GM18519 (cell line): ENCODE measurements at regions not wholly inside any gene's neighbourhood (a gene's known extent, or its start where the extent isn't known, plus 50 kb on each side); places are given as distances from the start of the nearest gene placed in this dataset.
"Not testable (repeated sequence)": the region's sequence is repeated elsewhere in the genome, so short reads cannot be mapped to it uniquely, and the experiment has no call there.

Experiments
- ATAC-seq: cut with Tn5 transposase; IDR thresholded peaks from one replicate; pipeline ENCODE4 v1.9.1; 2021; ENCODE audit warnings: mild to moderate bottlenecking, moderate library complexity; ENCODE audit not compliant: unreplicated experiment, low FRiP score

- no peak for ATAC-seq
Measured at GRCh38 chr12:89289720-89290119, 62.6 kb downstream of the DUSP6 start.

- no peak for ATAC-seq
Measured at GRCh38 chr12:89288959-89289358, 63.3 kb downstream of the DUSP6 start.

- no peak for ATAC-seq
Measured at GRCh38 chr12:89286501-89286900, 65.8 kb downstream of the DUSP6 start.

- ATAC-seq = no peak
Measured at GRCh38 chr12:89281539-89281867, 70.8 kb downstream of the DUSP6 start.

- ATAC-seq = peak; percentile 53
Measured at GRCh38 chr12:89280833-89281538, 71.3 kb downstream of the DUSP6 start.

GRCh38 chr12:89279499-89279898, 72.8 kb downstream of the DUSP6 start:
- no peak for ATAC-seq

- ATAC-seq = no peak
Measured at GRCh38 chr12:89278862-89279261, 73.4 kb downstream of the DUSP6 start.

- ATAC-seq = no peak
Measured at GRCh38 chr12:89278169-89278568, 74.1 kb downstream of the DUSP6 start.

GRCh38 chr12:89276860-89277259, 75.4 kb downstream of the DUSP6 start:
- no peak for ATAC-seq

- ATAC-seq = no peak
Measured at GRCh38 chr12:89273525-89273924, 78.8 kb downstream of the DUSP6 start.

- ATAC-seq = no peak
Measured at GRCh38 chr12:89270548-89270947, 81.8 kb downstream of the DUSP6 start.

- no peak for ATAC-seq
Measured at GRCh38 chr12:89269174-89269573, 83.1 kb downstream of the DUSP6 start.

GRCh38 chr12:89267404-89267803, 84.9 kb downstream of the DUSP6 start:
- ATAC-seq = no peak

GRCh38 chr12:89266574-89267188, 85.6 kb downstream of the DUSP6 start:
- ATAC-seq = not testable (repeated sequence)

GRCh38 chr12:89264837-89265236, 87.5 kb downstream of the DUSP6 start:
- ATAC-seq = no peak

GRCh38 chr12:89263900-89264299, 88.4 kb downstream of the DUSP6 start:
- ATAC-seq = no peak

GRCh38 chr12:89262855-89263552, 89.3 kb downstream of the DUSP6 start:
- no peak for ATAC-seq

- no peak for ATAC-seq
Measured at GRCh38 chr12:89261982-89262381, 90.3 kb downstream of the DUSP6 start.

- no peak for ATAC-seq
Measured at GRCh38 chr12:89260841-89261637, 91.3 kb downstream of the DUSP6 start.

- no peak for ATAC-seq
Measured at GRCh38 chr12:89259821-89260220, 92.5 kb downstream of the DUSP6 start.
